B cell (primary cell): ENCODE measurements at regions not wholly inside any gene's neighbourhood (a gene's known extent, or its start where the extent isn't known, plus 50 kb on each side); places are given as distances from the start of the nearest gene placed in this dataset.
"Not testable (repeated sequence)": the region's sequence is repeated elsewhere in the genome, so short reads cannot be mapped to it uniquely, and the experiment has no call there.

Source experiments
- ATAC-seq: fragments of 200-7000 bp; cut with Tn5 transposase; one replicate; pipeline ENCODE4 v1.10.0; 2021; ENCODE audit warnings: low read depth, mild to moderate bottlenecking, moderate number of reproducible peaks, moderate library complexity
- CTCF ChIA-PET: fragments of 350-600 bp; sonication (Branson Sonifier 250); formaldehyde crosslinking; loops from one replicate; lab custom pipeline; 2021; ENCODE audit warnings: antibody characterized with exemption, inconsistent platforms; lab: Charles Lee
- POLR2A ChIA-PET: fragments of 350-600 bp; sonication (Branson Sonifier 250); formaldehyde crosslinking; loops from one replicate; lab custom pipeline; 2021; ENCODE audit warnings: antibody characterized with exemption; lab: Charles Lee
- DNase-seq: peaks from one replicate; pipeline ENCODE4 v3.0.0; 2013
- H2AFZ ChIP-seq: 2 replicates; pipeline ENCODE4 v1.6.1; 2012; ENCODE audit warnings: mild to moderate bottlenecking, low read depth, low read length; ENCODE audit not compliant: insufficient read depth, poor library complexity, severe bottlenecking
- H3K27ac ChIP-seq, 2 donors: 1 replicate in 1 of 2; 2 replicates in 1 of 2; pipeline ENCODE4 v1.5.1; 2012 to 2013; ENCODE audit warnings: low read length in 2 of 2, mild to moderate bottlenecking in 2 of 2, moderate library complexity in 1 of 2
- H3K27me3 ChIP-seq, 4 experiments: fragments of 200-600 bp in 1 of 4; sonication (generic) in 1 of 4; replicated peaks in 1 of 4; 1 replicate in 2 of 4; 2 replicates in 2 of 4; pipeline versions ENCODE4 v1.6.1 to v1.7.0; 2013 to 2016; ENCODE audit warnings: low read length in 3 of 4, mild to moderate bottlenecking in 2 of 4, mixed read lengths in 1 of 4, moderate library complexity in 1 of 4; ENCODE audit not compliant: insufficient read depth in 4 of 4, control insufficient read depth in 3 of 4; ENCODE audit errors: control extremely low read depth in 1 of 4
- H3K36me3 ChIP-seq, 2 experiments: replicated peaks in 1 of 2; 1 replicate in 1 of 2; 2 replicates in 1 of 2; pipeline versions ENCODE4 v1.6.1 to v1.7.1; 2013; ENCODE audit warnings: low read length in 1 of 2; ENCODE audit not compliant: insufficient read depth in 2 of 2, control insufficient read depth in 1 of 2; ENCODE audit errors: control extremely low read depth in 1 of 2, extremely low read depth in 1 of 2
- H3K4me1 ChIP-seq, 2 donors: fragments of 200-600 bp in 1 of 2; sonication (generic) in 1 of 2; 1 replicate in 1 of 2; 2 replicates in 1 of 2; pipeline versions ENCODE4 v1.5.1 to v1.6.1; 2013 to 2017; ENCODE audit warnings: low read length in 2 of 2; ENCODE audit not compliant: control insufficient read depth in 2 of 2, insufficient read depth in 2 of 2
- H3K4me2 ChIP-seq: replicated peaks from 2 replicates; pipeline ENCODE3; 2012; ENCODE audit warnings: mild to moderate bottlenecking, low read depth, low read length; ENCODE audit not compliant: poor library complexity, severe bottlenecking
- H3K4me3 ChIP-seq, 5 experiments: fragments of 200-600 bp in 1 of 5; sonication (generic) in 1 of 5; 1 replicate in 3 of 5; 2 replicates in 2 of 5; pipeline versions ENCODE4 v1.5.1 to v1.7.0; 2011 to 2016; ENCODE audit warnings: low read length in 4 of 5, mild to moderate bottlenecking in 4 of 5, low read depth in 2 of 5, control low read depth in 1 of 5, moderate library complexity in 1 of 5; ENCODE audit not compliant: insufficient read depth in 1 of 5; ENCODE audit errors: control extremely low read depth in 1 of 5, extremely low read depth in 1 of 5
- H3K79me2 ChIP-seq: fragments of 200-600 bp; sonication (generic); one replicate; pipeline ENCODE4 v1.6.0; 2016; ENCODE audit warnings: low read length; ENCODE audit not compliant: control insufficient read depth, insufficient read depth
- H3K9ac ChIP-seq: fragments of 200-600 bp; sonication (generic); 2 replicates; pipeline ENCODE4 v1.6.1; 2017; ENCODE audit warnings: mild to moderate bottlenecking, low read length, moderate library complexity
- H3K9me3 ChIP-seq, 3 donors: one replicate each; pipeline versions ENCODE4 v1.6.1 to v1.7.1; 2013; ENCODE audit warnings: low read length in 2 of 3; ENCODE audit not compliant: control insufficient read depth in 2 of 3, insufficient read depth in 1 of 3; ENCODE audit errors: control extremely low read depth in 1 of 3
- H4K20me1 ChIP-seq: 2 replicates; pipeline ENCODE4 v1.6.0; 2012; ENCODE audit warnings: mild to moderate bottlenecking, low read length; ENCODE audit not compliant: insufficient read depth, control insufficient read depth, poor library complexity, severe bottlenecking
- H3K27ac Mint-ChIP-seq: one replicate; pipeline ENCODE4 v1.8.0; 2021; ENCODE audit warnings: mixed read lengths
- H3K27me3 Mint-ChIP-seq: one replicate; pipeline ENCODE4 v1.8.0; 2021; ENCODE audit warnings: mixed read lengths
- H3K4me1 Mint-ChIP-seq: one replicate; pipeline ENCODE4 v1.8.0; 2021; ENCODE audit warnings: mixed read lengths
- H3K4me3 Mint-ChIP-seq: one replicate; pipeline ENCODE4 v1.8.0; 2021; ENCODE audit warnings: mixed read lengths
- H3K9me3 Mint-ChIP-seq: one replicate; pipeline ENCODE4 v1.8.0; 2022; ENCODE audit warnings: mixed read lengths; ENCODE audit not compliant: insufficient read depth
- WGBS: methylation state at CpG from one replicate; pipeline ENCODE4 v1.1.5; 2013; ENCODE audit warnings: missing lambda C conversion rate; ENCODE audit not compliant: insufficient coverage; 5-methylcytosine and 5-hydroxymethylcytosine counted together
- intact Hi-C: fragments of 100-400 bp; cut with micrococcal nuclease; formaldehyde crosslinking; loops from one replicate; pipeline ENCODE4 v1.10.0; 2022

- H3K79me2 ChIP-seq, H3K4me3 ChIP-seq, H4K20me1 ChIP-seq, H3K9me3 ChIP-seq, H3K4me3 Mint-ChIP-seq, H3K4me2 ChIP-seq, H3K9ac ChIP-seq, POLR2A ChIA-PET, CTCF ChIA-PET, H3K36me3 ChIP-seq, H3K27ac Mint-ChIP-seq, H3K4me1 Mint-ChIP-seq, H3K9me3 Mint-ChIP-seq, ATAC-seq, intact Hi-C loops, DNase-seq, H3K27me3 ChIP-seq, H3K27ac ChIP-seq, H2AFZ ChIP-seq, H3K4me1 ChIP-seq: not testable (repeated sequence)
- peaks cover 46% of the 10 kb centered on the region for H3K27me3 Mint-ChIP-seq
- whole genome bisulfite sequencing, result 6% methylated on average over 3 of the region's 28 CpGs
Observed at GRCh38 chr6:57813271-57814075, 496.0 kb downstream of the PRIM2 start.

- 20% methylated on average over 1 of the region's 10 CpGs for WGBS
- H3K27ac ChIP-seq, H3K4me3 ChIP-seq, DNase-seq, H3K79me2 ChIP-seq, POLR2A ChIA-PET, H2AFZ ChIP-seq, intact Hi-C loops, H3K4me2 ChIP-seq, H3K27me3 ChIP-seq, H3K36me3 ChIP-seq, H3K9me3 ChIP-seq, H4K20me1 ChIP-seq, CTCF ChIA-PET, H3K4me1 Mint-ChIP-seq, H3K9me3 Mint-ChIP-seq, H3K4me1 ChIP-seq, ATAC-seq, H3K4me3 Mint-ChIP-seq, H3K9ac ChIP-seq, H3K27ac Mint-ChIP-seq: not testable (repeated sequence)
- peaks cover 33% of the 10 kb centered on the region for H3K27me3 Mint-ChIP-seq
Observed at GRCh38 chr6:57815826-57816225, 498.4 kb downstream of the PRIM2 start.

DNA sequence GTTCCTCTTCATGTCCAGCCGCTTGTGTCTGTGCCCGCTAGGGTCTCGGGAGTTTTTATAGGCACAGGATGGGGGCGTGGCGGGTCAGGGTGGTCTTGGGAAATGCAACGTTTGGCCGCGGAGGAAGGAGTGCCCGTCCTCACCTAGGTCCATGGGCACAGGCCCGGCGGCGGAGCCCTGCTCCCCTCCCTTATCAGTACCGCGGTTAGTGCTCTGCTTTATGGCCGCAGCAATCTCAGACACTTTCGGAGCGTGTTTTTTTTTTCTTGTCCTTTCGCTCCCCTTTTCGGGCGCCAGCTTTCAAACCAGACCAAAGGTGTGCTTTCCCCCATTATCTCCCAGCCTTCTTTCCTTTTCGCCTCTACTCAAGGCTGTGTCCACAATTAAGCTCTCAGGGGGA is 503.9 kb downstream of the PRIM2 start:
- H3K9me3 ChIP-seq, H3K4me2 ChIP-seq, POLR2A ChIA-PET, H2AFZ ChIP-seq, H3K4me3 Mint-ChIP-seq, intact Hi-C loops, H3K4me1 Mint-ChIP-seq, CTCF ChIA-PET, H3K27ac Mint-ChIP-seq, H3K36me3 ChIP-seq, H4K20me1 ChIP-seq, H3K79me2 ChIP-seq, H3K27ac ChIP-seq, H3K27me3 ChIP-seq, DNase-seq, H3K9ac ChIP-seq, H3K4me1 ChIP-seq, H3K9me3 Mint-ChIP-seq, H3K4me3 ChIP-seq, ATAC-seq: not testable (repeated sequence)
- WGBS, result no CpG with 5 or more reads among the region's 21 CpGs
- peaks cover 32% of the 10 kb centered on the region for H3K27me3 Mint-ChIP-seq

DNA sequence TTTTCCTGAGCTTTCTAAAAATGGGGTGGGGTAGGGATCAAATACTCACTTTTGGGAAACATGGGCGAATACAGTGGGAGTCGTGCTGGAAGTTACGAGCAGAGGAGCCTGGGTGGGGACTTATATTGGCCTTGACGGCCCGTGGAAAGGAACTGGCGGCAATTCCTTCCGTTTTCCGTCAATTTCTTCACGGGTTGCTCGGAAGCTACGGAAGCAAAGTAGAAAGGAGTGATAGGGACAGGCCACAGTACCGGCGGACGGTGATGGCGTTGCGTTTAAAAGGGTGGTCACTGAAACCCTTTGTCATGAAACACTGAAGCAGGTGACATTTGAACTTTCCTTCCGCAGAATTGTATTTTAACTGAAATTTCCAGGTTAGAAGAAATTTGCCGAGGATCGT is 505.0 kb downstream of the PRIM2 start:
- H4K20me1 ChIP-seq, POLR2A ChIA-PET, H3K36me3 ChIP-seq, H2AFZ ChIP-seq, H3K9me3 ChIP-seq, H3K4me2 ChIP-seq, H3K9me3 Mint-ChIP-seq, H3K27ac ChIP-seq, H3K4me3 ChIP-seq, H3K79me2 ChIP-seq, H3K4me1 ChIP-seq, intact Hi-C loops, ATAC-seq, DNase-seq, H3K4me1 Mint-ChIP-seq, H3K27ac Mint-ChIP-seq, H3K9ac ChIP-seq, H3K27me3 ChIP-seq, CTCF ChIA-PET, H3K4me3 Mint-ChIP-seq: not testable (repeated sequence)
- H3K27me3 Mint-ChIP-seq, result peaks cover 27% of the 10 kb centered on the region
- WGBS, result 16% methylated on average over 9 of the region's 19 CpGs
